ENCODE measurements at regions not wholly inside any gene's neighbourhood (a gene's known extent, or its start where the extent isn't known, plus 50 kb on each side); places are given as distances from the start of the nearest gene placed in this dataset.

GRCh38 chr5:116787570-116787969, 212.9 kb upstream of the SEMA6A start:
- TF ChIP-seq CTCF (IDR thresholded peaks at IDR 0.05) (no peak), POLR2A (IDR thresholded peaks at IDR 0.05) (no peak)
